PC-9 (cell line): ENCODE measurements at regions not wholly inside any gene's neighbourhood (a gene's known extent, or its start where the extent isn't known, plus 50 kb on each side); places are given as distances from the start of the nearest gene placed in this dataset.

Experiments
- BruUV-seq: library from RNA; stranded (reverse); fragments of 400-500 nt; replicated peaks from 2 replicates; lab custom pipeline; 2021; lab: Mats Ljungman, UMichigan
- CTCF ChIA-PET: fragments of 300-600 bp; sonication (Branson Sonifier 250); formaldehyde crosslinking; loops from one replicate; lab custom pipeline; 2022; ENCODE audit warnings: antibody characterized with exemption; lab: Charles Lee
- POLR2A ChIA-PET: fragments of 300-600 bp; sonication (Branson Sonifier 250); formaldehyde crosslinking; loops from one replicate; lab custom pipeline; 2022; ENCODE audit warnings: antibody characterized with exemption; ENCODE audit not compliant: unreplicated experiment; lab: Charles Lee
- DNase-seq, 2 experiments: peaks; one replicate each; pipeline versions ENCODE4 v3.0.0 to v3.0.0-alpha.2; 2015 to 2022; ENCODE audit warnings: mixed read lengths in 1 of 2
- H2AFZ ChIP-seq: fragments of 200-600 bp; sonication (generic); 2 replicates; pipeline ENCODE4 v1.8.1; 2017; ENCODE audit warnings: antibody characterized with exemption
- H3F3A ChIP-seq: fragments of 200-600 bp; sonication (generic); 2 replicates; pipeline ENCODE4 v1.8.1; 2017; ENCODE audit warnings: antibody characterized with exemption, mild to moderate bottlenecking, low read depth; ENCODE audit not compliant: insufficient read depth
- H3K27ac ChIP-seq: fragments of 200-600 bp; sonication (generic); 2 replicates; pipeline ENCODE4 v1.6.1; 2016; ENCODE audit warnings: mixed run types
- H3K27me3 ChIP-seq: fragments of 200-600 bp; sonication (generic); 2 replicates; pipeline ENCODE4 v1.6.1; 2016; ENCODE audit warnings: low read depth, mixed run types; ENCODE audit not compliant: insufficient read depth
- H3K36me3 ChIP-seq: fragments of 200-600 bp; sonication (generic); 2 replicates; pipeline ENCODE4 v1.6.1; 2016; ENCODE audit warnings: low read depth, mixed run types
- H3K4me1 ChIP-seq: fragments of 200-600 bp; sonication (generic); replicated peaks from 2 replicates; pipeline ENCODE4 v1.6.1; 2016; ENCODE audit warnings: mixed run types; ENCODE audit not compliant: insufficient read depth
- H3K4me2 ChIP-seq: fragments of 200-600 bp; sonication (generic); 2 replicates; pipeline ENCODE4 v1.6.1; 2017; ENCODE audit warnings: mixed run types
- H3K4me3 ChIP-seq: fragments of 200-600 bp; sonication (generic); 2 replicates; pipeline ENCODE4 v1.6.1; 2016; ENCODE audit warnings: mixed run types
- H3K79me2 ChIP-seq: fragments of 200-600 bp; sonication (generic); 2 replicates; pipeline ENCODE4 v1.6.1; 2017; ENCODE audit warnings: low read depth, mixed run types
- H3K9me2 ChIP-seq: fragments of 200-600 bp; sonication (generic); 2 replicates; pipeline ENCODE4 v1.8.1; 2017; ENCODE audit warnings: mild to moderate bottlenecking; ENCODE audit not compliant: insufficient read depth
- H3K9me3 ChIP-seq: fragments of 200-600 bp; sonication (generic); 2 replicates; pipeline ENCODE4 v1.8.1; 2016; ENCODE audit warnings: low read depth; ENCODE audit not compliant: insufficient read depth
- H4K20me1 ChIP-seq: fragments of 200-600 bp; sonication (generic); 2 replicates; pipeline ENCODE4 v1.8.1; 2017; ENCODE audit not compliant: insufficient read depth
- EZH2 ChIP-seq: fragments of 200-600 bp; sonication (generic); IDR thresholded peaks from 2 replicates; pipeline ENCODE4 v1.8.0; 2017; ENCODE audit warnings: antibody characterized with exemption, low read depth
- intact Hi-C: fragments of 100-400 bp; cut with micrococcal nuclease; formaldehyde crosslinking; loops from one replicate; pipeline ENCODE4 v1.10.0; 2022; ENCODE audit not compliant: unreplicated experiment
- TF ChIP-seq, protein P1 (sequence below): fragments of 200-600 bp; sonication (generic); conservative IDR thresholded peaks from 2 replicates; pipeline ENCODE4 v1.6.1; 2017; ENCODE audit warnings: mixed run types, antibody characterized with exemption, mild to moderate bottlenecking, moderate library complexity

GRCh38 chr6:9173229-9173628 is 737.9 kb upstream of the SLC35B3 start:
- Histone ChIP-seq H3K36me3 (no peaks in the 10 kb centered on the region), H3K79me2 (no peaks in the 10 kb centered on the region), H3K27me3 (no peaks in the 10 kb centered on the region), H4K20me1 (no peaks in the 10 kb centered on the region), H3K4me2 (no peak overlapping the region), H3F3A (no peaks in the 10 kb centered on the region), H3K9me2 (no peaks in the 10 kb centered on the region), H3K4me3 (no peak overlapping the region), H3K4me1 (no peaks in the 10 kb centered on the region), H3K9me3 (no peaks in the 10 kb centered on the region), H2AFZ (0 out of 2 replicates have a peak overlapping the region, but pooled peaks have one; percentile 8), H3K27ac (no peak overlapping the region)
- intact Hi-C loops, result no loop called here
- BruUV-seq, result no TSS peak
- CTCF ChIA-PET, result no interaction called here
- TF ChIP-seq, protein P1, sequence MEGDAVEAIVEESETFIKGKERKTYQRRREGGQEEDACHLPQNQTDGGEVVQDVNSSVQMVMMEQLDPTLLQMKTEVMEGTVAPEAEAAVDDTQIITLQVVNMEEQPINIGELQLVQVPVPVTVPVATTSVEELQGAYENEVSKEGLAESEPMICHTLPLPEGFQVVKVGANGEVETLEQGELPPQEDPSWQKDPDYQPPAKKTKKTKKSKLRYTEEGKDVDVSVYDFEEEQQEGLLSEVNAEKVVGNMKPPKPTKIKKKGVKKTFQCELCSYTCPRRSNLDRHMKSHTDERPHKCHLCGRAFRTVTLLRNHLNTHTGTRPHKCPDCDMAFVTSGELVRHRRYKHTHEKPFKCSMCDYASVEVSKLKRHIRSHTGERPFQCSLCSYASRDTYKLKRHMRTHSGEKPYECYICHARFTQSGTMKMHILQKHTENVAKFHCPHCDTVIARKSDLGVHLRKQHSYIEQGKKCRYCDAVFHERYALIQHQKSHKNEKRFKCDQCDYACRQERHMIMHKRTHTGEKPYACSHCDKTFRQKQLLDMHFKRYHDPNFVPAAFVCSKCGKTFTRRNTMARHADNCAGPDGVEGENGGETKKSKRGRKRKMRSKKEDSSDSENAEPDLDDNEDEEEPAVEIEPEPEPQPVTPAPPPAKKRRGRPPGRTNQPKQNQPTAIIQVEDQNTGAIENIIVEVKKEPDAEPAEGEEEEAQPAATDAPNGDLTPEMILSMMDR, result no peak
- TF ChIP-seq EZH2, result no peak
- DNase-seq, result no peak
- POLR2A ChIA-PET, result no interaction called here

- Histone ChIP-seq H3K36me3 (no peaks in the 10 kb centered on the region), H3K9me3 (no peaks in the 10 kb centered on the region), H3F3A (no peaks in the 10 kb centered on the region), H2AFZ (no peak overlapping the region), H3K4me2 (no peak overlapping the region), H3K79me2 (no peaks in the 10 kb centered on the region), H3K9me2 (no peaks in the 10 kb centered on the region), H3K27ac (no peak overlapping the region), H3K27me3 (no peaks in the 10 kb centered on the region), H3K4me3 (no peak overlapping the region), H3K4me1 (no peaks in the 10 kb centered on the region), H4K20me1 (no peaks in the 10 kb centered on the region)
- POLR2A ChIA-PET, result no interaction called here
- no TSS peak for BruUV-seq
- CTCF ChIA-PET, result no interaction called here
- DNase-seq, result no peak
- intact Hi-C loops, result no loop called here
- TF ChIP-seq, protein P1, result no peak
- no peak for TF ChIP-seq EZH2
Measured at GRCh38 chr6:9172096-9172495, 736.8 kb upstream of the SLC35B3 start.

GRCh38 chr6:9168669-9169068 is 733.3 kb upstream of the SLC35B3 start:
- DNase-seq, result no peak
- CTCF ChIA-PET, result no interaction called here
- H3K79me2 ChIP-seq, result no peaks in the 10 kb centered on the region
- H3K9me3 ChIP-seq, result no peaks in the 10 kb centered on the region
- H3K4me2 ChIP-seq, result no peak overlapping the region
- H2AFZ ChIP-seq, result no peak overlapping the region
- TF ChIP-seq EZH2, result no peak
- TF ChIP-seq, protein P1, result no peak
- H3K4me3 ChIP-seq, result no peak overlapping the region
- no peak overlapping the region for H3K27ac ChIP-seq
- BruUV-seq, result no TSS peak
- POLR2A ChIA-PET, result no interaction called here
- no peaks in the 10 kb centered on the region for H3K27me3 ChIP-seq
- H3K4me1 ChIP-seq, result no peaks in the 10 kb centered on the region
- H3K36me3 ChIP-seq, result no peaks in the 10 kb centered on the region
- H3F3A ChIP-seq, result no peaks in the 10 kb centered on the region
- intact Hi-C loops, result no loop called here
- no peaks in the 10 kb centered on the region for H4K20me1 ChIP-seq
- H3K9me2 ChIP-seq, result no peaks in the 10 kb centered on the region
